DND-41 (cell line): ENCODE measurements at regions not wholly inside any gene's neighbourhood (a gene's known extent, or its start where the extent isn't known, plus 50 kb on each side); places are given as distances from the start of the nearest gene placed in this dataset.

Experiments
- EZH2 ChIP-seq: IDR thresholded peaks from 3 replicates; pipeline ENCODE4 v1.6.1; 2012; ENCODE audit warnings: borderline replicate concordance, low read depth, mild to moderate bottlenecking, moderate library complexity, low read length, inconsistent platforms; ENCODE audit not compliant: severe bottlenecking
- TF ChIP-seq, protein P1 (sequence below): IDR thresholded peaks from 2 replicates; pipeline ENCODE4 v1.5.1; 2012; ENCODE audit warnings: borderline replicate concordance, low read length, moderate library complexity, mild to moderate bottlenecking; ENCODE audit not compliant: poor library complexity, severe bottlenecking; ENCODE audit errors: extremely low read depth

- TF ChIP-seq, protein P1, sequence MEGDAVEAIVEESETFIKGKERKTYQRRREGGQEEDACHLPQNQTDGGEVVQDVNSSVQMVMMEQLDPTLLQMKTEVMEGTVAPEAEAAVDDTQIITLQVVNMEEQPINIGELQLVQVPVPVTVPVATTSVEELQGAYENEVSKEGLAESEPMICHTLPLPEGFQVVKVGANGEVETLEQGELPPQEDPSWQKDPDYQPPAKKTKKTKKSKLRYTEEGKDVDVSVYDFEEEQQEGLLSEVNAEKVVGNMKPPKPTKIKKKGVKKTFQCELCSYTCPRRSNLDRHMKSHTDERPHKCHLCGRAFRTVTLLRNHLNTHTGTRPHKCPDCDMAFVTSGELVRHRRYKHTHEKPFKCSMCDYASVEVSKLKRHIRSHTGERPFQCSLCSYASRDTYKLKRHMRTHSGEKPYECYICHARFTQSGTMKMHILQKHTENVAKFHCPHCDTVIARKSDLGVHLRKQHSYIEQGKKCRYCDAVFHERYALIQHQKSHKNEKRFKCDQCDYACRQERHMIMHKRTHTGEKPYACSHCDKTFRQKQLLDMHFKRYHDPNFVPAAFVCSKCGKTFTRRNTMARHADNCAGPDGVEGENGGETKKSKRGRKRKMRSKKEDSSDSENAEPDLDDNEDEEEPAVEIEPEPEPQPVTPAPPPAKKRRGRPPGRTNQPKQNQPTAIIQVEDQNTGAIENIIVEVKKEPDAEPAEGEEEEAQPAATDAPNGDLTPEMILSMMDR, result no peak
- TF ChIP-seq EZH2, result no peak
Observed at GRCh38 chr1:29758781-29759499, 522.6 kb downstream of the PTPRU start.
